HG02840 (cell line): ENCODE measurements at regions not wholly inside any gene's neighbourhood (a gene's known extent, or its start where the extent isn't known, plus 50 kb on each side); places are given as distances from the start of the nearest gene placed in this dataset.

Experiments used
- ATAC-seq: cut with Tn5 transposase; IDR thresholded peaks from one replicate; pipeline ENCODE4 v1.9.1; 2021; ENCODE audit warnings: mild to moderate bottlenecking, moderate library complexity, moderate number of reproducible peaks; ENCODE audit not compliant: unreplicated experiment, low FRiP score

DNA sequence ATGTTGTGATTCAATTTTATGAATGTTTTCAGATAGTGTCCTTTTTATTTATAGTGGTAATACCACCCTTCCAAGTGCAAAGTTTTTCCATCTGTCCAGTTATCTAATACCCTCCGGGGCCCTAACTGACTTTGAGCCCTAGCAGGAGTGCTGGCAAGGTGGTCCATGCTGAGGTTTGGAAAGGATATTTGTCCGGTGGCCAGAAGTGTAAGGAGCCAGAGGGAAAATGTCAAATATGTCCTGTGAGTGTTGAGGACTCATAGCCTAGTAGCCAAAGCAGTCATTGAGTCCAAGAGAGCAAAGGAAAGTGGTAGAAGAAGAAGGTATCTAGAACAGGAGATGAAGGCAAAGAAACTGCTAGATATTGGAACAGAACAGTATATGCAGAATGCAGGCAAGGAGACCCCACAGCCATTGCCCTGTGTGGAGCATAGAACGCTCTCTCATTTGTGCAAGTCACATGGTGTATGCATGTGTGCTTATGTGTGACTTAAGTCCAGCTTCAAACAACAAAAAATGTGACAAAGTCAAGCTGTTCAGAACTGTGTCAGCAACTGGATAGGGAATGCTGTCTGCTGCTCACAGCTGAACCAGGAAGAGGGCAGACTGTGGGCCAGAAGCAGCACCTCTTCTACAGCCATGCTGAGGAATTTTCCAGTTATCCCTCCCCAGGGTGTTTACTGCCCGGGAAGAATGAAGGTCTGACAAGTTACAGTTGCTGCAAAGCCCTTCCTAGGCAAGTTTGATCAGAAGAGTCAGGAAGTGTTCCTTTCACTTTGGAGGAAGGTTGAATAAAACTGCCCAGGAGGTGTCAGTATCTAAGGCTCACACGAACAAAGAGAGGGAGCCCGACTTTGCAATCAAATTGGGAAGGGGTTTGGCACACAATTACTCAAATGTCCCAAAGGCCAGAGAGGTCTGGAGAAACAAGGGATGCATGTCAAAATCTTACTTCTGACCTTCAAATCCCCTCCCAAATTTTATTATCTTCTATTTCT lies 463.3 kb upstream of the DMAC1 start:
- ATAC-seq: no peak

- ATAC-seq: no peak
Observed at GRCh38 chr9:8261737-8262136, 462.2 kb upstream of the DMAC1 start.

DNA sequence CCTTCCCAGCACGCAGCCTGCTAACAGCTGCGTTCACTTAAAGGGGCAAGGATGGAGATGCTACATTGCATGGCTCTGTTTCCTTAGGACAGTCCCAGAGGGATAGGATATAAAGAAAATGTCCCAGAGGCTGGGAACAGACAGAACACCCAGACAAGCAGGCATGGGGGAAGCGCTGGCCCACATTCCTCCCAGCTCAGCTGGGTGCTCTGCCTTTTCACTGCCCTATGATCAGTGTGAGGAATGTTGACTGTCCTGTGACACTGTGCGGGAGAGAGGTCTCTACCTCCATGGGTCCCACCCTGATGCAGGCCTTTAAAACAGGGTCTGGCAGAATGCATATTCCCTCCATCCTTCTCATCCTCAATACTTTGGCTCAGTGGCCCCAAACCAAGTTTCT lies 459.4 kb upstream of the DMAC1 start:
- no peak for ATAC-seq

DNA sequence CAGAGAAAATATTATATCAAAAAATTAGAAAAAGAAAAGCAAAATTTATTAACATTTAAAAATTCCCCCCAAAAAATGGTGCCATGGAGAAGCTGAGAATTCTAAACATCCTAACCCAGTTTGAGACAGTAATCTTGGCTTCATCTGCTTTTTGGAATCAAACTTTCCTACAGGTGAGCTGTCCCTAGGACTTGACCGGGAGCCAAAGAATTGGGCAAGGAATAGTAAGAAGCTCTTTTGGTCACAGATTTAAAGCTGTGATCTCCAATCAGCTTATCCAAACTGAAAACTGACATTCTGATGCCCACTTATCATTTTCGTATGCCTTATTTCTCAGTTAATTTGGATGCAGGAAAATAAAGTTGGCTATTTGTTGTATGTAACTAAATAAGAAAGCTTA lies 457.3 kb upstream of the DMAC1 start:
- ATAC-seq: no peak

DNA sequence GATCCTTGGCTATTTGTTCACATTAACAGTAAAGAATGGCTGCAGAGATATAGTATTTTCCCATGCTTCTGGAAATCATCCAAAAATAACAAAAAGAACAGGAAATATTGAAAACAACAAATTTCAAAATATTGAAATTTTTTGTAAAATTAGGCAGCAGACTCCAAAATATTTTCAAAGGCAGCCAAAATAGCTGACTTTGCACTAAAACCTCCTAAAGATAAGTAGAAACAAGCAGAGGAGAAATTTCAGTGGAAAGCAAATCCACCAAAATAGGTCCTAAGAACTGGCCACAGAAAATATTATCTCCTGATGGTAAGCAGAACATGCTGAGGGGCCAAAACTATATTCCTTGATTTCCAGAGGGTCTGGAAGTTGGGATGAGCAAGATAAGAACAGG lies 456.3 kb upstream of the DMAC1 start:
- no peak for ATAC-seq

GRCh38 chr9:8254541-8254940 lies 455.0 kb upstream of the DMAC1 start:
- no peak for ATAC-seq

GRCh38 chr9:8252445-8252844 lies 452.9 kb upstream of the DMAC1 start:
- no peak for ATAC-seq

DNA sequence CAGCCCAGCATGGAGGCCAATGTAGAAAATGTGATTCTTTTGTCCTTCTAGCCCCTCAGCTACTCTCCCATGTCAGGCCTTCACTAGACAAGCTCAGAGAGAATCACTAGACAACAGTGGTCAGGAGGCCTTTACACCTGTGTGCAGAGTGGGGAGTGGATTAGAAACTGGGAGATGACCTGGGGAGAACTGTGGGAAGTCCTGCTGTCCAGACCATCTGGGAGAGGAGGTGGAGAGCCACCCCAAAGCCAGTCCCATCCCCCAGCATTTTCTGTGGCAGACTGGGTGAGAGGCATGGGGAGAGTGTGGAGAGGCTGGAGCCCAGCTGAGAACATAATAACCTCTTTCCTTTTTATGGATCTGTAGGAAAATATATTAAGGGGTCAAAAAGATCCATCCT lies 452.0 kb upstream of the DMAC1 start:
- no peak for ATAC-seq

DNA sequence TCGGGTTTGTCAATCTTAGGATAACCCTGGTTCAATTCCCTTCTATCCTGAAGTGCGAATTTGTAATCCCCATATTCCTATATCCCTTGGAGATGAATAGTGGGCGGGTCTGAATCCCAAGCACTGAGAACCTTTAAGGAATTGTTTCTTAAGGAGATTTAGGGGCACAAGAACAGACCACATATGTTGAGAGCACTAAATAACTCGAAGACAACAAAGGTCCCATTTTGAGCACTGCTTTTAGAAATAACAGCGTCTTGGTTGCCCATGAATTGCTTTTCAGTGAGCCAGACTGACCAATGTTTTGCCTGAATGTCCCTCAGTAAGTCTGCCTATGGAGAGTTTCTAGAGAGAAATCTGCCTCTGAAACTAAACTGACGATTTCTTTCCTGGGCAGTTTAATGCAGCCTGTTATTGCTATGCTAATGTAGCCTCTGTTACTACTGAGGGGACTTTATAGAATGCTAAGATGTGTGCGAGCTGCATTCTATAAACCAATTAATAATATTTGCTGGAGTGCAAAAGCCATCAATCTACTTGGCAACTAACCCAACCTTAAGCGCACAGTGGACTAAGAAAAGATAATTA lies 445.0 kb upstream of the DMAC1 start:
- ATAC-seq: no peak

DNA sequence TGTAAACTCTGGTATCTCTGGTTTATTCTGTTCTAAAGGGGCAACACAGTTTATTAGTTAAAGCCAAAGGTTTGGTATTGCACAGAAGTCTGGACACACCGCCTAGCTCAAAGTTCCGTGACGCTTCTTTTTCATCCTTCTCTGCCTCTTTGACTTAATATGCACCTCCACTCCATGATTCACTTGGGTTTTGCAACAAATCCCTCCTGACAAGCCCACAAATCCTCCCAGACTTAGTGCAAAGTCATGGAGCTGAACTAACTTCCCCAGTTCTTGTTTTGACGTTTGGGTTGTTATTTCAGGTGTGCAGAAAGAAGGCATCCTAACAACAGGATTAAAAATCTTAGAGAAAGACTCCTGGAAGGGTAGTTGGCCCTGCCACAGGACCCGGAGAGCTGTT lies 441.6 kb upstream of the DMAC1 start:
- no peak for ATAC-seq

- ATAC-seq: no peak
Observed at GRCh38 chr9:8237096-8237495, 437.5 kb upstream of the DMAC1 start.

GRCh38 chr9:8235489-8235888 lies 435.9 kb upstream of the DMAC1 start:
- ATAC-seq: no peak

- ATAC-seq: no peak
Observed at GRCh38 chr9:8234316-8234715, 434.7 kb upstream of the DMAC1 start.

- ATAC-seq: no peak
Observed at GRCh38 chr9:8232726-8233125, 433.1 kb upstream of the DMAC1 start.

- ATAC-seq: no peak
Observed at GRCh38 chr9:8229226-8229625, 429.6 kb upstream of the DMAC1 start.

DNA sequence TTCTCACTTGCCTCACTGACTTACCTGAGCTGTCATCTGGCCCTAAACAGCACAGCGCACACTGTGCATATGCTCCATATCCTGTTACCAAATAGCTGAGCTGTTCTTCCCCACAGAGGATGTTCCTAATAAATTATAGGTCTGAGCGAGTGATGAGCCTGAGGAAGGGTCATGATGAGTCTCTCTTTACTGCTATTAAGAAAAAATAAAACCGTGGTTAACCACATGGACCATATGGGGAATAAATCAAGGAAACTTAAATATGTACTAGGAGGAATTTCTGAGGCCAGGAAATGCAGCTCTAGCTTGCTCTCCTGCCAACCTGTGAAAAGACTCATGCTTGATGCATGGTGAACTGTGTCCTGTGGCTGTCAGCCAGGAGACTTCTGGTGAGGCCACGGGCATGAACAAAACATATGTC lies 424.8 kb upstream of the DMAC1 start:
- no peak for ATAC-seq

GRCh38 chr9:8223861-8224260 lies 424.3 kb upstream of the DMAC1 start:
- ATAC-seq: no peak

DNA sequence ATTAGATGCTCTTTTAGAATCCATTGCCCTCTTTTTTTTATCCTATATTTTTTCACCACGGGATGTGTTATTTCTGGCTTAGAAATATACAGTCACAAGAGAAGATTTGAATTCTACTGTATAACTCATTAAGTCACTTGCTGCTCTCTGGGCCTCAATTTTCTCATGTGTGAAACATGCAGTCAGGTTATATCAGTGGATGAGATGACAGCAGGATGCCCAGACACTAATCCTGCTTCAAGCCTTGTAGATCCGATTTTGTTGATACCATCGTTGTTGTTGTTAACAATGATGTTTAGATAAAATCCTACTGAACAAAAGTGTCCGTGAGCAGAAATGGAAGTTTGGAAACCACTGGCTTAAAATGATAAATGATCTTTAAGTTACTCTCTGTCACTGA lies 421.9 kb upstream of the DMAC1 start:
- ATAC-seq: no peak

- no peak for ATAC-seq
Observed at GRCh38 chr9:8208465-8208864, 408.9 kb upstream of the DMAC1 start.

- ATAC-seq: no peak
Observed at GRCh38 chr9:8207596-8207995, 408.0 kb upstream of the DMAC1 start.

GRCh38 chr9:8206720-8207119 lies 407.1 kb upstream of the DMAC1 start:
- no peak for ATAC-seq

- no peak for ATAC-seq
Observed at GRCh38 chr9:8205576-8205975, 406.0 kb upstream of the DMAC1 start.
